MCF 10A (cell line): ENCODE measurements at regions not wholly inside any gene's neighbourhood (a gene's known extent, or its start where the extent isn't known, plus 50 kb on each side); places are given as distances from the start of the nearest gene placed in this dataset.
"Not testable (repeated sequence)": the region's sequence is repeated elsewhere in the genome, so short reads cannot be mapped to it uniquely, and the experiment has no call there.

Source experiments
- BruUV-seq: library from RNA; stranded (reverse); fragments of 400-500 nt; replicated peaks from 2 replicates; lab custom pipeline; 2021; lab: Mats Ljungman, UMichigan
- CTCF ChIA-PET: fragments of 300-600 bp; sonication (Branson Sonifier 250); formaldehyde crosslinking; extraction: SDS; loops from one replicate; lab custom pipeline; 2021; ENCODE audit warnings: antibody characterized with exemption, inconsistent platforms; lab: Yijun Ruan, JAX
- POLR2A ChIA-PET: fragments of 300-600, 350-650 bp; sonication (Branson Sonifier 250); formaldehyde crosslinking; extraction: SDS; loops from one replicate; lab custom pipeline; 2020; ENCODE audit warnings: antibody characterized with exemption, inconsistent platforms; lab: Yijun Ruan, JAX
- DNase-seq: peaks from one replicate; pipeline ENCODE4 v3.0.0-alpha.2; 2018; ENCODE audit not compliant: unreplicated experiment
- H3K27ac Mint-ChIP-seq: one replicate; pipeline ENCODE4 v1.8.0; 2022; ENCODE audit warnings: mild to moderate bottlenecking, low read depth, mixed read lengths; ENCODE audit not compliant: unreplicated experiment
- H3K27me3 Mint-ChIP-seq: one replicate; pipeline ENCODE4 v1.8.0; 2022; ENCODE audit warnings: mixed read lengths; ENCODE audit not compliant: insufficient read depth, unreplicated experiment
- H3K36me3 Mint-ChIP-seq: one replicate; pipeline ENCODE4 v1.8.0; 2022; ENCODE audit warnings: mild to moderate bottlenecking, moderate library complexity, mixed read lengths; ENCODE audit not compliant: insufficient read depth, unreplicated experiment
- H3K4me1 Mint-ChIP-seq: one replicate; pipeline ENCODE4 v1.8.0; 2022; ENCODE audit warnings: mixed read lengths; ENCODE audit not compliant: insufficient read depth, unreplicated experiment
- H3K4me3 Mint-ChIP-seq: one replicate; pipeline ENCODE4 v1.8.0; 2022; ENCODE audit warnings: mild to moderate bottlenecking, moderate library complexity, mixed read lengths; ENCODE audit not compliant: unreplicated experiment
- H3K9me3 Mint-ChIP-seq: one replicate; pipeline ENCODE4 v1.8.0; 2022; ENCODE audit warnings: mixed read lengths; ENCODE audit not compliant: unreplicated experiment
- CTCF ChIP-seq: fragments of 200-600 bp; IDR thresholded peaks from one replicate; pipeline ENCODE4 v1.8.0; 2022; ENCODE audit warnings: antibody characterized with exemption, mild to moderate bottlenecking; ENCODE audit not compliant: unreplicated experiment
- intact Hi-C: fragments of 100-400 bp; cut with micrococcal nuclease; formaldehyde crosslinking; loops from 2 replicates; pipeline ENCODE4 v1.14.1; 2022

GRCh38 chr6:121951918-121952379, 447.5 kb upstream of the HSF2 start:
- H3K27ac Mint-ChIP-seq: peak overlapping the region; percentile 6
- no peak for TF ChIP-seq CTCF
- H3K4me3 Mint-ChIP-seq: no peak overlapping the region
- H3K4me1 Mint-ChIP-seq: peaks cover 7% of the 10 kb centered on the region
- CTCF ChIA-PET: no interaction called here
- POLR2A ChIA-PET: no interaction called here
- H3K27me3 Mint-ChIP-seq: no peaks in the 10 kb centered on the region
- no peaks in the 10 kb centered on the region for H3K36me3 Mint-ChIP-seq
- peak; percentile 84 for DNase-seq
- no TSS peak for BruUV-seq
- intact Hi-C loops: no loop called here
- H3K9me3 Mint-ChIP-seq: no peaks in the 10 kb centered on the region

- not testable (repeated sequence) for BruUV-seq
Observed at GRCh38 chr6:121955401-121955800, 444.1 kb upstream of the HSF2 start.

GRCh38 chr6:121956782-121957181, 442.7 kb upstream of the HSF2 start:
- H3K27me3 Mint-ChIP-seq: no peaks in the 10 kb centered on the region
- BruUV-seq: no TSS peak
- no peak overlapping the region for H3K27ac Mint-ChIP-seq
- no peaks in the 10 kb centered on the region for H3K36me3 Mint-ChIP-seq
- peaks cover 4% of the 10 kb centered on the region for H3K4me1 Mint-ChIP-seq
- no peaks in the 10 kb centered on the region for H3K9me3 Mint-ChIP-seq
- H3K4me3 Mint-ChIP-seq: no peak overlapping the region
- DNase-seq: no peak
- TF ChIP-seq CTCF: no peak
- ChIA-PET POLR2A (no interaction called here), CTCF (no interaction called here)
- intact Hi-C loops: no loop called here

More at GRCh38 chr6:121955401-121955800, 444.1 kb upstream of the HSF2 start:
- H3K27ac Mint-ChIP-seq, H3K36me3 Mint-ChIP-seq, H3K9me3 Mint-ChIP-seq, H3K4me1 Mint-ChIP-seq, POLR2A ChIA-PET, intact Hi-C loops, DNase-seq, H3K27me3 Mint-ChIP-seq, H3K4me3 Mint-ChIP-seq: not testable (repeated sequence)
- CTCF ChIA-PET: interaction anchor here (0.6 to 1.0 kb wide), 2 partner anchors 57 to 525 kb away, joined by 3 to 4 read pairs; no protein-coding TSS in a partner anchor

GRCh38 chr6:121959501-121959900, 440.0 kb upstream of the HSF2 start:
- H3K9me3 Mint-ChIP-seq: no peaks in the 10 kb centered on the region
- BruUV-seq: no TSS peak
- no peak for TF ChIP-seq CTCF
- no peak overlapping the region for H3K4me3 Mint-ChIP-seq
- POLR2A ChIA-PET: interaction anchor here (0.7 kb wide), 1 partner anchor 9 kb away, joined by 3 read pairs; no protein-coding TSS in a partner anchor
- no peaks in the 10 kb centered on the region for H3K27me3 Mint-ChIP-seq
- H3K36me3 Mint-ChIP-seq: no peaks in the 10 kb centered on the region
- H3K27ac Mint-ChIP-seq: no peak overlapping the region
- CTCF ChIA-PET: interaction anchor here (0.6 kb wide), 2 partner anchors 73 to 78 kb away, joined by 3 read pairs; no protein-coding TSS in a partner anchor
- no peaks in the 10 kb centered on the region for H3K4me1 Mint-ChIP-seq
- intact Hi-C loops: no loop called here
- DNase-seq: no peak
